Suprapubic skin (tissue), 4 donors: ENCODE measurements at regions not wholly inside any gene's neighbourhood (a gene's known extent, or its start where the extent isn't known, plus 50 kb on each side); places are given as distances from the start of the nearest gene placed in this dataset.

Experiments
- DNase-seq, 2 donors: peaks; one replicate each; pipeline ENCODE4 v3.0.0-alpha.2; 2019; ENCODE audit warnings: low spot score in 2 of 2
- H3K27ac ChIP-seq: fragments of 200-600 bp; sonication (generic); one replicate; pipeline ENCODE4 v1.5.1; 2019
- H3K27me3 ChIP-seq: fragments of 200-600 bp; sonication (generic); one replicate; pipeline ENCODE4 v1.5.1; 2019
- H3K36me3 ChIP-seq: fragments of 200-600 bp; sonication (generic); one replicate; pipeline ENCODE4 v1.5.1; 2019
- H3K4me1 ChIP-seq: fragments of 200-600 bp; sonication (generic); one replicate; pipeline ENCODE4 v1.5.1; 2019
- H3K4me3 ChIP-seq: fragments of 200-600 bp; sonication (generic); one replicate; pipeline ENCODE4 v1.5.1; 2019; ENCODE audit warnings: mild to moderate bottlenecking
- H3K9me3 ChIP-seq: fragments of 200-600 bp; sonication (generic); one replicate; pipeline ENCODE4 v1.5.1; 2019
- CTCF ChIP-seq, 2 donors: fragments of 200-600 bp in 1 of 2; fragments of 450-650 bp in 1 of 2; sonication (generic) in 1 of 2; IDR thresholded peaks; one replicate each; pipeline ENCODE4 v1.5.1; 2016 to 2019; ENCODE audit warnings: antibody characterized with exemption in 2 of 2, mild to moderate bottlenecking in 1 of 2, moderate library complexity in 1 of 2
- EP300 ChIP-seq: sonication (generic); formaldehyde crosslinking; IDR thresholded peaks from one replicate; pipeline ENCODE4 v1.6.1; 2017; ENCODE audit warnings: antibody characterized with exemption
- POLR2A ChIP-seq, 2 donors: fragments of 450-650 bp; IDR thresholded peaks; one replicate each; pipeline ENCODE4 v1.6.1; 2017; ENCODE audit warnings: antibody characterized with exemption in 2 of 2, mild to moderate bottlenecking in 2 of 2, moderate library complexity in 2 of 2
- POLR2AphosphoS5 ChIP-seq, 3 donors: sonication (generic); formaldehyde crosslinking; IDR thresholded peaks; one replicate each; pipeline ENCODE4 v1.6.1; 2017; ENCODE audit warnings: antibody characterized with exemption in 3 of 3
- WGBS: methylation state at CpG from one replicate; pipeline ENCODE4 v1.1.5; 2018; 5-methylcytosine and 5-hydroxymethylcytosine counted together

GRCh38 chr18:77884454-77884853 is 634.8 kb downstream of the GALR1 start:
- H3K4me1 ChIP-seq, result no peaks in the 10 kb centered on the region
- H3K4me3 ChIP-seq, result no peak overlapping the region
- WGBS, result 92% methylated on average over 5 of the region's 5 CpGs
- no peaks in the 10 kb centered on the region for H3K36me3 ChIP-seq
- peaks cover 4% of the 10 kb centered on the region for H3K9me3 ChIP-seq
- TF ChIP-seq EP300 (no peak), POLR2AphosphoS5 (IDR thresholded peaks at IDR 0.05) (no peak), POLR2A (IDR thresholded peaks at IDR 0.05) (no peak), CTCF (IDR thresholded peaks at IDR 0.05) (no peak)
- H3K27ac ChIP-seq, result no peak overlapping the region
- no peaks in the 10 kb centered on the region for H3K27me3 ChIP-seq
- no peak for DNase-seq

GRCh38 chr18:77894060-77894459 is 644.4 kb downstream of the GALR1 start:
- DNase-seq, result no peak
- Histone ChIP-seq H3K36me3 (no peaks in the 10 kb centered on the region), H3K4me1 (no peaks in the 10 kb centered on the region), H3K27me3 (peaks cover 18% of the 10 kb centered on the region), H3K9me3 (peaks cover 3% of the 10 kb centered on the region), H3K4me3 (no peak overlapping the region), H3K27ac (no peak overlapping the region)
- WGBS, result 80% methylated on average over 6 of the region's 6 CpGs
- TF ChIP-seq POLR2AphosphoS5 (IDR thresholded peaks at IDR 0.05) (no peak), EP300 (no peak), POLR2A (IDR thresholded peaks at IDR 0.05) (no peak), CTCF (IDR thresholded peaks at IDR 0.05) (no peak)

- H3K4me1 ChIP-seq, result peaks cover 5% of the 10 kb centered on the region
- 82% methylated on average over 6 of the region's 6 CpGs for WGBS
- H3K4me3 ChIP-seq, result no peak overlapping the region
- H3K27ac ChIP-seq, result no peak overlapping the region
- TF ChIP-seq POLR2A (IDR thresholded peaks at IDR 0.05), result no peak
- TF ChIP-seq POLR2AphosphoS5 (IDR thresholded peaks at IDR 0.05), result no peak
- TF ChIP-seq CTCF (IDR thresholded peaks at IDR 0.05), result no peak
- TF ChIP-seq EP300, result no peak
- H3K36me3 ChIP-seq, result no peaks in the 10 kb centered on the region
- no peak for DNase-seq
- H3K27me3 ChIP-seq, result peaks cover 18% of the 10 kb centered on the region
- H3K9me3 ChIP-seq, result peaks cover 3% of the 10 kb centered on the region
These were observed 645.6 kb downstream of the GALR1 start for GRCh38 chr18:77895250-77895649.

- WGBS, result 58% methylated on average over 12 of the region's 12 CpGs
- no peak overlapping the region for H3K27ac ChIP-seq
- no peaks in the 10 kb centered on the region for H3K36me3 ChIP-seq
- TF ChIP-seq CTCF (IDR thresholded peaks at IDR 0.05), result no peak
- no peak for TF ChIP-seq EP300
- no peaks in the 10 kb centered on the region for H3K9me3 ChIP-seq
- peaks cover 9% of the 10 kb centered on the region for H3K4me1 ChIP-seq
- peaks cover 18% of the 10 kb centered on the region for H3K27me3 ChIP-seq
- no peak for DNase-seq
- no peak overlapping the region for H3K4me3 ChIP-seq
These were observed 647.1 kb downstream of the GALR1 start for GRCh38 chr18:77896586-77897252.

GRCh38 chr18:77897606-77898005 is 648.0 kb downstream of the GALR1 start:
- Histone ChIP-seq H3K4me1 (peaks cover 9% of the 10 kb centered on the region), H3K4me3 (no peak overlapping the region), H3K9me3 (no peaks in the 10 kb centered on the region), H3K27me3 (peaks cover 18% of the 10 kb centered on the region), H3K36me3 (no peaks in the 10 kb centered on the region), H3K27ac (no peak overlapping the region)
- 72% methylated on average over 8 of the region's 8 CpGs for WGBS
- TF ChIP-seq POLR2A (IDR thresholded peaks at IDR 0.05) (no peak), CTCF (IDR thresholded peaks at IDR 0.05) (no peak), EP300 (no peak)
- no peak for DNase-seq
